WTC11 (cell line): ENCODE measurements at regions not wholly inside any gene's neighbourhood (a gene's known extent, or its start where the extent isn't known, plus 50 kb on each side); places are given as distances from the start of the nearest gene placed in this dataset.

Experiments
- CTCF ChIP-seq: fragments of 200-600 bp; IDR thresholded peaks from 2 replicates; pipeline ENCODE4 v1.8.0; 2022; ENCODE audit warnings: antibody characterized with exemption
- JUN ChIP-seq: sonication (generic); formaldehyde crosslinking; IDR thresholded peaks from 2 replicates; pipeline ENCODE4 v1.8.0; 2023; ENCODE audit warnings: mild to moderate bottlenecking, missing genetic modification reagents
- MAX ChIP-seq: sonication (generic); formaldehyde crosslinking; IDR thresholded peaks from 2 replicates; pipeline ENCODE4 v1.8.0; 2022; ENCODE audit warnings: mild to moderate bottlenecking, missing genetic modification reagents
- ZNF671 ChIP-seq: fragments of 250-450 bp; sonication (Bioruptor Pico); IDR thresholded peaks from 2 replicates; pipeline ENCODE4 v1.8.0; 2021; ENCODE audit warnings: mild to moderate bottlenecking

- TF ChIP-seq ZNF671 (CRISPR knock-in tag) (no peak), CTCF (no peak), MAX (CRISPR knock-in tag) (no peak), JUN (CRISPR knock-in tag) (no peak)
Measured at GRCh38 chr3:106624154-106624553, 753.1 kb upstream of the CCDC54 start.
